Stimulated activated CD4-positive, alpha-beta T cell treated with anti-CD3 and anti-CD28 coated beads, Interleukin-15, amount 100 ng/mL, for 24 hours (primary cell): ENCODE measurements at regions not wholly inside any gene's neighbourhood (a gene's known extent, or its start where the extent isn't known, plus 50 kb on each side); places are given as distances from the start of the nearest gene placed in this dataset.

Experiments used
- DNase-seq: peaks from one replicate; pipeline ENCODE4 v3.0.0-alpha.2; 2020

GRCh38 chr10:30793093-30793492 lies 163.5 kb upstream of the LYZL2 start:
- no peak for DNase-seq

GRCh38 chr10:30792025-30792424 lies 162.5 kb upstream of the LYZL2 start:
- no peak for DNase-seq

DNA sequence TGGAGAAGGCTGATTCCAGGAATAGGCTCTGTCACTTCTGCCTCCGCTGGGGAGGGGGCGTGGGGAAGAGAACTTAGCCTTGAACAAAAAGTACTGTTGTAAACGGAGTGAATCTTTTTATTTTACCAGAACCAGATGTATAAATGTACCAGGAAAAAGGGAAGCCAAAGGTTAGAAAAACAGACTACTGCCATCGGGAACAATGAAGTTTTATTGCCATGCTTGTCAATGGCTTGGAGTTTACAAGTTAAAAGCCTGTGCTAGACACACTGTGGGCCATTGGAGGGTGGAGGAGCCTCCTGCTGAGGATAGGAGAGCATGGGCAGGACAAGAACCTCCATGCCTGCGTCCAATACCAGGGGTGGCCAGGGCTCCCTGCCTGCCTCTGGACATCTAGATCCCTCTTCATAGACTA lies 161.7 kb upstream of the LYZL2 start:
- no peak for DNase-seq

DNA sequence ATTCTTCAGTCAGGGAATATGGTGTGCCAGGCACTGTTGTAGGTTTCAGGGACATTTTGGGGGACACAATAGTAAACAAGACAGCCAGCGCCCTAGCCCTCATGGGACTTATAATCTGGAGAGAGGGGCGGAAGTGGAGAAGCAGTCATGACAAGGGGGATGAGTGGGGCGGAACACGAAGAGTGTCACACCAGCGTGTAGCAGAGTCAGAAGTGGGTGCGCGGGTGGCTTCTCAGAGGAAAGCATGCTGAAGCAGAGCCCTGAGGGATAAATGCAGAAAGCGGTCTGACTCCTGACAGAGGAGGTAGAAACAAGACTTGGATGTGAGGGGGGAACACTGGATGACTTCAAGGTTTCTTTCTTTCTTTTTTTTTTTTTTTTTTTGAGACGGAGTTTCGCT lies 160.3 kb upstream of the LYZL2 start:
- peak; percentile 20 for DNase-seq

DNA sequence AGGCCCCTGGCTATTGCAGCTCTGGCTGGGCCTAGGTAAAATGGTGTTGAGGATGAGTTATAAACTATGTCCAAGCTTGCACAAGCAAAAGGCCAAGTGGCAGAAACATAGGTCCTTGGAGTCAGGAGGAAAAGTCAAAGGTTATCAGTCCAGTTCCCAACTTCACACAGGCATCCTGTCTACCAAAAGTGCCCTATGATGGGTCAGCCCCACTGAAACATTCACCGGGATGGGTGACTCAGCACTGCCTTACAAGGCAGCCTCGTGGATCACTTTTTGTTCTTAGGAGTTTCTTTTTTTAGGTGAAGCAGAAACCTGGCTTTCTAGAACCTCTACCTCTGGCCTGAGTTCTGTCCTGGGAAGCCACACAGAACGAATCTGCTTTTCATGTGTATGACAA lies 158.8 kb upstream of the LYZL2 start:
- no peak for DNase-seq

GRCh38 chr10:30786906-30787305 lies 157.4 kb upstream of the LYZL2 start:
- no peak for DNase-seq

DNA sequence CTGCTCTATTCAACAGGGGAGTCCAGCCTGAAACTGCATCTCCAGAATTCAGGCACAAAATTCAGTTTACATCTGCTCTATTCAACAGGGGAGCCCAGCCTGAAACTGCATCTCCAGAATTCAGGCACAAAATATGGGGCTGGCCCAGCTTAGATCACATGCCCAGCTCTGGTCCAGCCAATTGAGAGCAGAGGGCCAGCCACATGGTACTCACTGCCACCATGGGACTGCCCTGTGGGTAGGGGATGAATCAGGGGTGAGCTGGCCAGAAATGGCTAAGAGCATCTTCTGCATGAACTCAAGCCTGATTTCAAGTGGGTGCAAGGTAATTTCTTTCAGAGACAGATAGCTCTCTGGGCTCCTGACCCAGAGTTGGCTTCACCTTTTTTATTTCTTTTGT lies 156.6 kb upstream of the LYZL2 start:
- DNase-seq, result peak; percentile 12

GRCh38 chr10:30784897-30785605 lies 155.5 kb upstream of the LYZL2 start:
- peak; percentile 43 for DNase-seq

- DNase-seq, result no peak
These were observed 155.0 kb upstream of the LYZL2 start for GRCh38 chr10:30784524-30784896.

- peak; percentile 90 for DNase-seq
These were observed 154.5 kb upstream of the LYZL2 start for GRCh38 chr10:30783939-30784501.

DNA sequence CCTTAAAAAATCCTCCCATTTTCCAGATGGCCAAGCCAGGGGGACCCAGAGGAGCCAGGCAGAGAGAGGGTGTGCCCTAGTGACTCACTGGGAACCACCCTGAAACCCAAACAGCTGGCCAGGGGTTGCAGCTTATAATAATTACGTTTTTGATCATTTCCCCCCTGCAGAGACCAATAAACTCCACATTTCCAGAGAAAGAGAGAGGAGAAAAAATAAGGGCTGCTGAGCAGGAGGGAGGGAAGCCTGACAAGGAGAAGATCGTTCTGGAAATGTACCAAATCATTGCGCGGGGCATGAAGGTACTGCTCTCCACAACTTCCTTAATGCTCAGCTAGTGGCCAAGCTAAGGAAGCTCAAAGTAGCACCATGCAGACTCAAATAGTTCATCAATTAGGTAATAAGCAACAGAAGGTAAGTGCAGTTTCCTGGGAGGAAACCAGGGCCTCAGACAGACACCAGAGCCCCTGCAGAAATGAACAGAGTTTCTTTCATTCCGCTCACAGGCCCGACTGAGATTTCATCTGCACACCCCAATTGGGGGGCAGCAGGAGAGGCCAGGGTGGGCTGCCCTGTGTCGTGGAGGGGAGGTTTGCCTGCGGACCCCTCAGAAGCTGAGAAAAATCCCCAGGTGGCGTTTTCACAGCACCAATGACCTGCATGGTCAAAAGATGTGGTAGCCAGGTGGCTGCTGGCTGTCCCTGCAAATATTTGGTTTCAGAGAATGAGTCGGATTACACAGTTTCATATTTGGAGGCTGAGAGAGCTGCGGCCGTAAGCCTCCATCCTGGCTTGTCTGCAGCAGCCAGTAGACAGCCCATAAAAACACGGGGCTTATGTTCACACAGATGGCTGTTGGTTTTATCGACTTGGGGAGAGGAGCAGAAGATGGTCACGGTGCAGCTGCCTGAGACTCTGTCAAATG lies 153.2 kb upstream of the LYZL2 start:
- no peak for DNase-seq

DNA sequence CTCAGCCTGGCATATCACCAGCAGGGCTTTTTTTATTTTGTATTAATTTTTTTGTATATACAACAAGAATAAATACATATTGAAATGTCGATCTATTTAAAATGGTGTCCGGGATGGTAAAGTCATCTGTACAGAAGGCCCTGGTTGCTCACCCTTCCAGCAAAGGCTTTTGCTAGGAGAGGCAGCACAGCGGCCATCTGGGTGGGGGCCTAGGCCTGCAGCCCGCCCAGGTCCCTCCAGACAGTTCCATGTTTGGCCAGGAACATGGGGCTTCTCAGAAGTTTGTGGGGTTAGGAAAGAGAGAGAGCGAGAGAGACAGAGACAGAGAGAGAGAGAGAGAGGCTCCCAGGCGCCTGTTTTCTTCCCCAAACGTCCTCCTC lies 152.6 kb upstream of the LYZL2 start:
- DNase-seq, result no peak

DNA sequence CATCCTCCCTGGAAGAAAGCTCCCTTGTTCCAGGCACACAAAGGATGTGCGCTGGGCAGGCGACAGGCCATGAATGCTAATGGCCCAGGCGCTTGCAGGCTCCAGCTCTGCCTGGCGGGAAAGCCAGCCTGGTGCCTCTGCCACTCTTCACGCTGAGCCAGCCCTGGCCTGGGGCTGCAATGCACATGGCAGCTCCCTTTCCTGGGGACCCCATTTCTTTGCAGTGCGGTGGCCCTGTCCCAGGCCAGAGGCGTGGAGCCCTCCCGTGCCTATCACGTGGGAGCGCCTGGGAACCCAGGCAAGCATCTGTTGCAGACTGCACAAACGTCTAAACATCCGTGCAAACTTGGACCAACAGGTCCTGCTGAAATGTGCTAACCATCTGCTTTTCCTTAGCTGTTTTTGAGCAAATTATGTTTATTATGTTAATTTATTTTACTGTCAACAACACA lies 152.1 kb upstream of the LYZL2 start:
- DNase-seq, result no peak

GRCh38 chr10:30778769-30779168 lies 149.2 kb upstream of the LYZL2 start:
- no peak for DNase-seq

DNA sequence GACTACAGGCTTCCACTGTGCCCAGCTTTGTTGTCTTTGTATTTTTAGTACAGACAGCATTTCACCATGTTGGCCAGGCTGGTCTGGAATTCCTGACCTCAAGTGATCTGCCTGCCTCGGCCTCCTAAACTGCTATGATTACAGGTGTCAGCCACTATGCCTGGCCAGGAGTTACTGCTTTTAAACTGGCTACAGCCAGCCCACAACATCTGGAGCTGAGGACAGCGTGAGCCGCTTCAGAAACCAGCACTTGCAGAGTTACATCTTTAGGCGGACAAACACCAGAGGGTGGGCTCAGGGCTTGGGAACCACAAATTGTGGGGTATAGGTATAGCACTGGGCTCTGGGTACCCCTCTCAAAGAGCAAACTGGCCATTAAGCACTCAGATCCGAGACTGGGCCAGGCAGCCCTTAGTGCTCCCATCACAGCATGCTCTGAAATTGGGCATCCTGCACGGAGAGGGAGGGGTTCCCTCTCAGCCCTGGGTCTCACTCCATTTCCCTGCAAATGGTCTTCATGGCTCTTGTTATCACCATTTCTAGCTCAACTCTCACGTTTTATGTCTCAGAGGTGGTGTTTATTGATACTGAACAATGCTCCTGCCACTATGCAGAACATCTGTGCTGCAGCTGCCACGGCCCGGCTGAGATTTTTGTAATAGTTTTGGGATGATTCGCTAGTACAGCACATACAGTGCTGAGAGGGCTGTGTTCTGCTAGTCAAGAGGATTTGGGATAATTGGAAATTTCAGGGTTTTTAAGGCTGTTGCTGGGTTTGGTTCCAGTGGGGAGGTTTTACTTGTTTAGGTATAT lies 146.4 kb upstream of the LYZL2 start:
- no peak for DNase-seq

DNA sequence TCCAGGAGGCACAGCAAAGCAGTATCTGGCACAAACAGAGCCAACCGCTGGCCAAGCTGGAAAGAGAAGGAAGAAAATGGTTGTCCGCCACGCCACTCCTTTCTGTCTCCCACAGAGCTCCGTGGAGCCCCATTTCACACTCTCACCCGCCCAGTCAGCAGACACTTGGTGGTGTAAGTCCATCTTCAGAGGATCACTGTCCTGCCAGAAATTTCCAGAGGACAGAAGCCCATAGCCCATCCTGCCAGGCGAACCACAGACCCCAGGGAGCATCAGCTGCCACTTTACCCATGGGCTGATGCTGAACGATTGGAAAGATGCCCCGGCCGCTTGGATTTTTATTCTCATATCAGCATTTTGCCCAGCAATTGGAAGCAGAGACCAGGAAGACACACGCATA lies 144.7 kb upstream of the LYZL2 start:
- DNase-seq, result no peak

GRCh38 chr10:30773501-30773900 lies 143.9 kb upstream of the LYZL2 start:
- no peak for DNase-seq

DNA sequence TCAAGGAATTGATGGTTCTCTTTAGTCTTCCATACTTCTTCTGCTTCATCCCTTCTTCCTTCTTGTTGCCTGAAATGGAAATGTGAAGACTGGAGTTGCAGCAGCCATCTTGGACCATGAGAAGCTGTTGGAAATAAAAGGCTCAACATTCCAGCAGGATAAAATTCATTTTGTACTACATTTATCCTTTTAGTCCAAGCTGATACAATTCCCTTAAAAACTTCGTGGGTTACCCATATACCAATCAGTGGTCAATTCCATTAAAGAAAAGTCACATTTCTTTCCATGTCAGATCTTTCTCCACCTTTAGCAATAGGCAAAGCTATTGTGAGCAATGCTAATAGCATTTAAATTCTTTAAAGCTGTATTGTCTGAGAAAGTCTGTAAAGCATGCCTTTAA lies 141.3 kb upstream of the LYZL2 start:
- DNase-seq, result no peak

GRCh38 chr10:30770229-30770628 lies 140.7 kb upstream of the LYZL2 start:
- DNase-seq, result no peak

GRCh38 chr10:30769361-30769760 lies 139.8 kb upstream of the LYZL2 start:
- no peak for DNase-seq

DNA sequence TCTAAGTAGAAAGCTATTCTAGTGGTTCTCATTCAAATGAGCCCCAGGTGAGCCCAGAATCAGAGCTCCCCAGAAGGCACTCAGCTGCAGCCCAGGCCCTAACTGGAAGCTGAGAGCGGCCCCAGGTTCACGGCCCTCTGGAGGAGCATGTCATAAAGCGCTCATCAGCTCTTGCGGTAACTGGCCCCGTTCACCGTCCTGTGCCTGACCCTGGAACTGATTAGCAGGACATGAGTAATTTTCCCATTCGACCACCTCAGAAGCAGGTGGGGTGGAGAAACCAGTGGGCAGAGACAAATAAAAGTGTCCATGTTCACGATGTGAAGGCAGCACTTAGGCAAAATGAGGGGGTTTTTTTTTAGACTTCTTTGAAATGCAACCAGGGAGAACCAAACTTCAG lies 136.1 kb upstream of the LYZL2 start:
- DNase-seq, result no peak

DNA sequence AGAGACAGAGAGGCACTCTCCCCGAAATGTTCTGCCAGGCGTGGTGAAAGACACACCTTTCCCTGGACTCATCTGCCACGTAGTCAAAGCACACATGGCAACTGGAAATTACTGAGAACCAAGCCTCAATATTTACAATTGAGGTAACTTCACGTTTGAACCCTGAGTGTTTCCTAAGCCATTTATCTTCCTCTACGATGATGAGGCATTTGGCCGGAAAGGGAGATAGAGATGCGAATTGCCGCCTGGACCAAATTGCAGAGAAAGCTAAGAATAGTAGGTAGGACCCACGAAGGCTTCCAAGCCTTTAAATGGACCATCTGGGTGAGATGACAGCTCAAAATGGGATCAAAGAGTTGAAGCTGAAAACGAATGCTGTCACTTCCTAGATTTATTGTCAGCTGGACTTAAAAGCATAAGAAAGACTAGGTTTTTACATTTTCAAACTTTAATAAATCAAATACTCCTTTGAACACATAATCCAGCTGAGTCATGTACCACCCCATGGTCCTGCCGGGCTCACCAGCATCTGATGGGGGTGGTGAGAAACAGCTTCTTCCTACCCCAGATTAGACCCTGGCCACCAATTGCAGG lies 135.6 kb upstream of the LYZL2 start:
- DNase-seq, result no peak

- no peak for DNase-seq
These were observed 134.4 kb upstream of the LYZL2 start for GRCh38 chr10:30763918-30764317.
